GM19035 (cell line): ENCODE measurements at regions not wholly inside any gene's neighbourhood (a gene's known extent, or its start where the extent isn't known, plus 50 kb on each side); places are given as distances from the start of the nearest gene placed in this dataset.
"Not testable (repeated sequence)": the region's sequence is repeated elsewhere in the genome, so short reads cannot be mapped to it uniquely, and the experiment has no call there.

Source experiments
- ATAC-seq: cut with Tn5 transposase; IDR thresholded peaks from one replicate; pipeline ENCODE4 v1.9.1; 2021; ENCODE audit not compliant: unreplicated experiment

DNA sequence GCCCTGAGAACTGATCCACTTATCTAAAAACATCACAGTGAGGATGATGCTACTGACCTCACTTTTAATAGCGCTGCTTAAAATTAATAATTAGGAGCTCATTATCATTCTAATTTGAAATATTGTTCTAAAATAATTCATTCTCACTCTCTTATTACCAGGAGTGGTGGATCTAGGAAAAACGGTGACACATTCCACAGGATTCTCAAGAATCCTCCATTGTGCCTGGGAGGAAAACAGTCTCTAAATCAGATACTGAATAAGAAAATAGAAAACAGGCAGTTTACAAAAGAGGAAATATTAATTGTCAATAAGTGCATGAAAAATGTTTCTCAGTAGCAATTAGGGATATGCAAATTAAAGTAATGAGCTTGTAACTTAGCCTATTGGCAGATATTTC, 187.4 kb downstream of the TENT5A start:
- no peak for ATAC-seq

GRCh38 chr6:81564470-81565068, 187.9 kb downstream of the TENT5A start:
- no peak for ATAC-seq

DNA sequence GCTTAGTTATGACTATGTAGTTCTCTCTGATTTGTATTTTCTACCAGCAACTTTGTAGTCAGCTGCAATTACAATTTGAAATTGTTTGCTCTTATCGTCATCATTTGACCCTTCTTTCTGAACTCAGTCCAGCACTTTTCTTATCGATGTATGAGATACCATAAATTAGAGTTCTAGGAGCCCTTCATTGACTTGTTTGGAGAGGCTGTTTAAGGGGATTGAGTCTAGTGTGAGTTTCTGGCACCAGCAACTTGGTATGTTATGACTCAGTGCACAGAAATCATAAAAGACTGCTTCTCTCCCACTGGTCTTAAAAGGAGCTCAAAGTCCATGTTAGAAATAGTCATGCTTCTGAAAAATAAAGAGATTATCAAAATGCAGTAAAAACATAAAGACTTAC, 190.3 kb downstream of the TENT5A start:
- no peak for ATAC-seq

DNA sequence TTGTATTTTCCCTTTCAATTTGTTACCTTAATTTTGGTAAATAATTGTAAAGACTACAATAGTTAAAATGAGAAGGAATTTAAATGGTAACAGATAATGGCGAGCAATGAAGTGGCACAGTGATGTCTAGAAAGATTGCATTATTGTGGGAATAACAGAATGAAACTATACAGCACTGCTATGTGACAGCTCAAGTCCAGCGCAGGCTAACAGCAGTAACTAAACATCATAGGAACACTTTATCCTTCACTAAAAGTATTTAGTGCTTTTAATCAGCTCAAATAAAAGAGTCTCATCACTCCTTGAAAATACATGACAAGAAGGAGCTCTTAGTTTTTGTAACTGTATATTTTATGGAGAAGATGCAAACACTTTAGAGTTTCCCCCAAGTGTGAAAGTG, 190.8 kb downstream of the TENT5A start:
- ATAC-seq = no peak

DNA sequence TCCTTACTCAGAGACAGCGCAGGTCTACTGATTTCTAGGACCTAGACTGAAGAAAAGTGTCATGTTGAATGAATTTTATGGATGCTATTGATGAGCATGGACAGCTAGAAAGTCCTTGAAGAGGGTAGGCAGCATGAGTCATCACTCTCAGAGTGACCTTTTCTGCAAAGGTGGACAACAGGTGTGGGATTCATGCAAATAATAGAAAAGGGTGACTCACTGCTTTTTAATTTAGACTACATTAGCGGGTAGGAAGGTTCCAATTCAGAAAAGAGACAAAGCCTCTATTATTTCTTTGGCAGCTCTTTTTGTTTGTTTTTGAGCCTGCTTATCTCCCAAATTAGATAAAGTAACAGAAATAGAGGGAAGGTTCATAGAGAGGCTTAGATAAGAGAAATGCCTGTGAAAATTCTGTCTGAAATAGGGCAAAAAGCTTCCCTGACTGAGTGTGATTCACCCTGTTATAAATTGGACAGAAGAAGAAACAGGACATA, 191.4 kb downstream of the TENT5A start:
- ATAC-seq = no peak

DNA sequence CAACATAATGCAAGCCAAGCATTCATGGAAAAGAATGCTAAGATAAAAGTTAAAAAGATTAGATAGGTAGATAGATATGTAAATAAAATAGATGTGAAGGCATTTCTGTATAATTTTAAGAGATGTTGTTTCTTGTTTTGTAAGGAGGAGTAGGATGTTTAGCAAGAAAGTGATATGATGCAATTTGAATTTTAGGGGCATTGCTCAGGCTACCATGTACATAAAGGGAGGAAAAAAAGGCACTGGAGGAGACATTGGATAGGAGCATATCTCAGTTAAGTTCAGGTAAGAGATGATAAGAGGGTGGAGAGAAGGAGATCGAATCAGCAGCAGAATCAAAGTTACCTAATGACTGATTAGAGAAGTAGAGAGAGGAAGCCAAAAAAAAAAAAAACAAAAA, 194.7 kb downstream of the TENT5A start:
- no peak for ATAC-seq

DNA sequence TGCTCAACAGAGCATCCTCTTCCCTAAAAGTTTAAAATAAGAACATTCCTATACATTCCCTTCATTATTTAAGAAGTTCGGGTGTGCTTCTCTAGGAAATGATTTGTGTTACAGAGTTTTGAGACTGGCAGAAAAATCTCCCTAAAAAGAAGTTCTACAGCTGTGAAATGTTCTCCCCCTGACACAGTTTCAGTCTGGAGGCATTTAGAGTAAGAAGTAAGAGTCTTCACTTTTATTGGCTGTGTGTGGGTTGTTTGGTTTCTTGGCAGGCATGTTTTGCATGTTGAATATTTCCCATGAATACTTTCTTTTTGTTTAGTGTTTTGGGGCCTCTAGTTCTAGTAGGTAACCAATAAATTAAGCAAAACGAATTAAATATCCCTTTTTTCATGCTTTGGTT, 195.9 kb downstream of the TENT5A start:
- ATAC-seq = no peak

DNA sequence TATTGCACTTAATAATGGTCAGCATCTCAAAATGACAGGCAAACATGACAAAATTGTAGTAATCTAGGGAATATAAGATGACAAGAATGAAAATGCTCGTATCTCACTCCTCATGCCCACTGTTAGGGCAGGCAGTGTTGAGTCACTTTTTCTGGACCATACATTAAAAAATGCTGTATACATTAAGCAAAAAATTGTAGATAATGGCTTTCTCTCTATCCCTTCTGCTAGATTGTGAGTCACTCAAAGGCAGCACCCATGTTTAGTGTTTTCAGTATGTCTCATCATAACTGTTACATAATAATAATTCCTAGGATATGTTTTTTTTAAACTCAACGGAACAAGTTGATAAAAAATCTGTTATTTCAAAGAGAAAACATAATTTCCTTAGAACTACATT, 199.3 kb downstream of the TENT5A start:
- ATAC-seq = no peak

DNA sequence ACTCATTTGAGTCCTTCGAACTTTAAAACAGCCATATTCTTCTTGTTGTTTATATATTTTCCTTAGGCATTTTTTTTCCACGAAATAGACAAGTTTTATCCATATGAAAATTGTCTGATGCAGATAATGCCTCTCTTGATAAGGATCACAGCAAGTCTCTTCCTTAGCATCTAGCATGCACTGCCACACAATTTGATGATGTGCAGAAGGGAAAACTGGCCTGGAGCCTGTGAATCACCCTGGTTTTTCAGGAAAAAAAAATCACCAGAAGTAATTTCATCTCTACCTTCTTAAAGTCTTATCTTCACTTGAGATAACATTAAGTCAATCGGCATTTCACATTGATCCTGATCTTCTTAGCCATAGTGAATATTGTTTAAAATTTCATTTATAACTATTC, 199.8 kb downstream of the TENT5A start:
- ATAC-seq = no peak

DNA sequence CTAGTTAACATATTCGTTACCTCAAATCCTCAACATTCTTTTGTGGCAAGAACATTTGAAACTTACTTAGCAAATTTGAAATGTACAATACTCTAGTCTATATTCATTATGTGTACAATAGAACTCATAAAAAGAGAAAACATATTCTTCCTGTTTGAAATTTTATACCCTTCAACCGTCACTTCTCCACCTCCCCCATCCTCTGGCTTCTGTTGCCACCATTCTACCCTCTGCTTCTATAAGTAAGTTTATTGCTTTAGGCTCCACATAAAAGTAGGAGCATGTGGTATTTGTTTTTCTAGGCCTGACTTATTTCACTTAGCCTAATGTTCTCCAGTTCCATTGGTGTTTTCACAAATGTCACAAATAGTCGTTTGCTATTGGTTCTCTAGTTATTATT, 205.3 kb downstream of the TENT5A start:
- no peak for ATAC-seq

- ATAC-seq = no peak
These were observed 217.5 kb downstream of the TENT5A start for GRCh38 chr6:81534934-81535465.

- ATAC-seq = no peak
These were observed 220.5 kb downstream of the TENT5A start for GRCh38 chr6:81531869-81532561.

DNA sequence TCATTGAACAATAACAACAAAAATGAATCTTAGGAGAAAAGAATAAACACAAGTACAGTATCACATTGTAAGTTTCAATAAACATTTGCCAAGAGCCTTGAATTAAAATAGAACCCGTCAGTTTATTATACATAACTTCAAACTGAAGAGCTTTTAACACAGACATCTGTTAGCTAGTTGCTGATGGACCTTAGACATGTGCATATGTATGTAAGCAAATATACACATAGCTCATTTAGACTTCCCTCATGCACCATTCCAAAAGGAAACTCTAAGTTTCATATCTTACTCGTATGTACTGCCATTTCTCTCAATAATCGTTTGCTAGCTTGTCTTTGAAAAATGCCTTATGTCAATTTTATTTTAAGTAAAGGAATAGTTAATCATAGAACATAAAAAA, 235.0 kb downstream of the TENT5A start:
- no peak for ATAC-seq

GRCh38 chr6:81515562-81516453, 236.7 kb downstream of the TENT5A start:
- ATAC-seq = no peak

DNA sequence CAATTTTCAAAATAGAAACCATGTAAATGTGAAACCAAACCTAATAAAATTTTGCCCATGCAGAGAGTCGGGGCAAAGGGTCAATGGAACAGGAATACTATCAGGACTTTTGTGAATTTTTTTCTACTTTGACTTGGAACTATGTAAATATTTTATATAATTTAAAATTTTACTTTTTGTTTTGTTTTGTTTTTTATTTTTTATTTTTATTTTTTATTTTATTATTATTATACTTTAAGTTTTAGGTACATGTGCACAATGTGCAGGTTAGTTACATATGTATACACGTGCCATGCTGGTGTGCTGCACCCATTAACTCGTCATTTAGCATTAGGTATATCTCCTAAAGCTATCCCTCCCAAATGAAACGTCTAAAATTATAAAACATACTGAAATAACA, 238.3 kb downstream of the TENT5A start:
- ATAC-seq = not testable (repeated sequence)

- no peak for ATAC-seq
These were observed 241.1 kb downstream of the TENT5A start for GRCh38 chr6:81511423-81511822.

- no peak for ATAC-seq
These were observed 256.5 kb downstream of the TENT5A start for GRCh38 chr6:81495999-81496398.

DNA sequence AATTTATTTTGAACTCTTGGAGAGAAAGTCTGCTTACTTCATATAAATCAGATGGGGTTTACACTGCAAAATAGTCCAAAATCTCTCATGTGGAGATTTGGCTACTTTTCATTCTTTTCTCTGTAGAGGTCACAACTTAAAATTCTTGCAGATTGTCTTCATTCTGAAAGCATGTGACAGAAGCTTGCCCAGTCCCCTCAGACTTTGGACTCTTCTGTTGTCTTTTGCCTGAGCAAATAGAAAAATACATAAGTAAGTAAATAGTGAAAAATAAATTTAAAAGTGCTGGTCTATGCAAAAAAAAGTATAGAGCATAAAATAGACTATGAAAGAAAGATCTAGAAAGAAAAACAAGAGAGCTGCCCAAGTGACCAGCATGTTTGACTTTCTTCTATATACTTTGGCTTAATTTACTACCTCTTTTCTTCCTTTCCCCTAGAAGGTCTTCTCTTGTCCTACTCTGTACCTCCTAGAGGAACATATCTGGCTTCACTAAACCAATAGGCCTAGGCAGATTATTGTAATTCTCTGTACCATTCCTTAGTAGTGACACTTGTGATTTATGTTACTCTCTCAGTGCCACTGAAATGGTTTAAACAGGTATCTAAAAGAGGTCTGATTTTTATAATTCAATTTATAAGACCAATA, 260.9 kb downstream of the TENT5A start:
- ATAC-seq = no peak

GRCh38 chr6:81487489-81487888, 265.0 kb downstream of the TENT5A start:
- no peak for ATAC-seq

- no peak for ATAC-seq
These were observed 266.2 kb downstream of the TENT5A start for GRCh38 chr6:81486234-81486633.

DNA sequence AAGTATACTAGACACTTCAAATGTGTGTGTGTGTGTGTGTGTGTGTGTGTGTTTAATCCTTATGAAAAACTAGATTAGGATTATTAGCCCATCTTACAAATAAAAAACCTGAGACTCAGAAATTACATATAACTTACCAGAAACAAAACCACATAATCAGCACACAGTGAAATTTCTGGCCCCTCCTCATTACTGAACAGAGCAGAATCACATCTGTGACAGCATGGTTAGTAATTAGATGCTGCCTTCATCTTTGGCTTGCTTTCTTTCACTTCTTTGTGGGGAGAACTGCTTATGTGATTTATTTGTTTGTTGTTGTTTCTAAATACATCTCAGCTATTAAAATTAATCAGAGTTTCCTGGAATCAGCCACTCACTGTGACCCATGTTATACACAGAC, 267.1 kb downstream of the TENT5A start:
- no peak for ATAC-seq
